ENCODE measurements at regions not wholly inside any gene's neighbourhood (a gene's known extent, or its start where the extent isn't known, plus 50 kb on each side); places are given as distances from the start of the nearest gene placed in this dataset.

DNA sequence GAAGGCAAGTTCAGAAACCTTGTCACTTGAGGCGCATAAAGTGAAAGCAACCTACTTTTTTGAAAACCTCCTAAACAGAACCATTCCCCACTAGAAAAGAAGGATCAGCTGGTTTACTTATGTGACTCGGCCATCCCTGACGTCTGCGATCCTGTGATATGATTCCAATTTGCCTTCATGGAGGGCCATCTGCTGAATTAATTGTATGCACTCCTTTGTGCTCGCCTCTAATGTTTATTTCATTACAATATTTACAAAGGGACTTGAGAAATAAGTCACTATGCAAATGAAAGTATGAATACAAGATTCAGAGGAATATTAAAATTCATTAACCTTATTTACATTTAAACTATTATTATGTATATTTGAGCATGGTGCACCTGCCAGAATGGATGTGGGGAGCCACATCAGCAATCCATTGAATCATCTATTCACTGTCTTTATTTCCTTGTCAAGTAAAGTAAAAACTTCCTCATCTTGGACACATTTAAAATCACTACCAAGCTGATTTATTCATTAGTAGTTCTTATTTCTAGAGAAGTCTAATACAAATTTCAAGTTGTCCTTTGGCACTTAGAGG, 96.5 kb downstream of the RBM43 start:
- no peak for DNase-seq
- no peak overlapping the region for H3K27ac ChIP-seq
- no peak for TF ChIP-seq POLR2A (IDR thresholded peaks at IDR 0.05)
- TF ChIP-seq, protein P1, sequence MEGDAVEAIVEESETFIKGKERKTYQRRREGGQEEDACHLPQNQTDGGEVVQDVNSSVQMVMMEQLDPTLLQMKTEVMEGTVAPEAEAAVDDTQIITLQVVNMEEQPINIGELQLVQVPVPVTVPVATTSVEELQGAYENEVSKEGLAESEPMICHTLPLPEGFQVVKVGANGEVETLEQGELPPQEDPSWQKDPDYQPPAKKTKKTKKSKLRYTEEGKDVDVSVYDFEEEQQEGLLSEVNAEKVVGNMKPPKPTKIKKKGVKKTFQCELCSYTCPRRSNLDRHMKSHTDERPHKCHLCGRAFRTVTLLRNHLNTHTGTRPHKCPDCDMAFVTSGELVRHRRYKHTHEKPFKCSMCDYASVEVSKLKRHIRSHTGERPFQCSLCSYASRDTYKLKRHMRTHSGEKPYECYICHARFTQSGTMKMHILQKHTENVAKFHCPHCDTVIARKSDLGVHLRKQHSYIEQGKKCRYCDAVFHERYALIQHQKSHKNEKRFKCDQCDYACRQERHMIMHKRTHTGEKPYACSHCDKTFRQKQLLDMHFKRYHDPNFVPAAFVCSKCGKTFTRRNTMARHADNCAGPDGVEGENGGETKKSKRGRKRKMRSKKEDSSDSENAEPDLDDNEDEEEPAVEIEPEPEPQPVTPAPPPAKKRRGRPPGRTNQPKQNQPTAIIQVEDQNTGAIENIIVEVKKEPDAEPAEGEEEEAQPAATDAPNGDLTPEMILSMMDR (IDR thresholded peaks at IDR 0.05) = no peak
- H3K27me3 ChIP-seq = no peaks in the 10 kb centered on the region
- no peak overlapping the region for H3K4me3 ChIP-seq
- H3K4me1 ChIP-seq = no peaks in the 10 kb centered on the region
- H3K36me3 ChIP-seq = no peaks in the 10 kb centered on the region
- no peaks in the 10 kb centered on the region for H3K9me3 ChIP-seq

- Histone ChIP-seq H3K27ac (no peak overlapping the region), H3K27me3 (no peaks in the 10 kb centered on the region), H3K4me3 (no peak overlapping the region), H3K36me3 (no peaks in the 10 kb centered on the region), H3K4me1 (no peaks in the 10 kb centered on the region), H3K9me3 (no peaks in the 10 kb centered on the region)
- TF ChIP-seq, protein P1 (IDR thresholded peaks at IDR 0.05) = no peak
- TF ChIP-seq POLR2A (IDR thresholded peaks at IDR 0.05) = no peak
- no peak for DNase-seq
Observed at GRCh38 chr2:151161821-151162551, 99.7 kb downstream of the RBM43 start.

GRCh38 chr2:151159109-151159662, 102.5 kb downstream of the RBM43 start:
- H3K4me1 ChIP-seq = no peaks in the 10 kb centered on the region
- no peak overlapping the region for H3K4me3 ChIP-seq
- no peaks in the 10 kb centered on the region for H3K27me3 ChIP-seq
- H3K27ac ChIP-seq = no peak overlapping the region
- H3K9me3 ChIP-seq = no peaks in the 10 kb centered on the region
- DNase-seq = no peak
- no peak for TF ChIP-seq POLR2A (IDR thresholded peaks at IDR 0.05)
- TF ChIP-seq, protein P1 (IDR thresholded peaks at IDR 0.05) = no peak
- H3K36me3 ChIP-seq = no peaks in the 10 kb centered on the region

GRCh38 chr2:151157000-151157735, 104.5 kb downstream of the RBM43 start:
- no peaks in the 10 kb centered on the region for H3K36me3 ChIP-seq
- H3K4me1 ChIP-seq = no peaks in the 10 kb centered on the region
- no peak overlapping the region for H3K27ac ChIP-seq
- H3K27me3 ChIP-seq = no peaks in the 10 kb centered on the region
- TF ChIP-seq, protein P1 (IDR thresholded peaks at IDR 0.05) = no peak
- no peak for TF ChIP-seq POLR2A (IDR thresholded peaks at IDR 0.05)
- no peak for DNase-seq
- no peak overlapping the region for H3K4me3 ChIP-seq
- no peaks in the 10 kb centered on the region for H3K9me3 ChIP-seq

- TF ChIP-seq, protein P1 (IDR thresholded peaks at IDR 0.05) = no peak
- no peak for TF ChIP-seq POLR2A (IDR thresholded peaks at IDR 0.05)
- no peak for DNase-seq
- Histone ChIP-seq H3K36me3 (no peaks in the 10 kb centered on the region), H3K9me3 (no peaks in the 10 kb centered on the region), H3K4me3 (no peak overlapping the region), H3K27me3 (no peaks in the 10 kb centered on the region), H3K27ac (no peak overlapping the region), H3K4me1 (no peaks in the 10 kb centered on the region)
Observed at GRCh38 chr2:151156431-151156830, 105.2 kb downstream of the RBM43 start.
